ENCODE measurements at regions not wholly inside any gene's neighbourhood (a gene's known extent, or its start where the extent isn't known, plus 50 kb on each side); places are given as distances from the start of the nearest gene placed in this dataset.

- no peak for DNase-seq (ENCODE audit: low read depth in 3 of 3, low spot score in 2 of 3)
Measured at GRCh38 chr7:106797937-106798336, 67.1 kb upstream of the PIK3CG start.

- no peak for DNase-seq (ENCODE audit: low read depth in 3 of 3, low spot score in 2 of 3)
Measured at GRCh38 chr7:106802589-106802988, 62.5 kb upstream of the PIK3CG start.

GRCh38 chr7:106806556-106806955 is 58.5 kb upstream of the PIK3CG start:
- no peak for DNase-seq (ENCODE audit: low read depth in 3 of 3, low spot score in 2 of 3)

GRCh38 chr7:106807474-106807873 is 57.6 kb upstream of the PIK3CG start:
- no peak for DNase-seq (ENCODE audit: low read depth in 3 of 3, low spot score in 2 of 3)

- DNase-seq (ENCODE audit: low read depth in 3 of 3, low spot score in 2 of 3), result no peak
Measured at GRCh38 chr7:106808967-106809635, 56.0 kb upstream of the PIK3CG start.

- no peak for DNase-seq (ENCODE audit: low read depth in 3 of 3, low spot score in 2 of 3)
Measured at GRCh38 chr7:106811472-106811871, 53.6 kb upstream of the PIK3CG start.

- no peak for DNase-seq (ENCODE audit: low read depth in 3 of 3, low spot score in 2 of 3)
Measured at GRCh38 chr7:106812027-106812643, 52.9 kb upstream of the PIK3CG start.

- DNase-seq (ENCODE audit: low read depth in 3 of 3, low spot score in 2 of 3), result no peak
Measured at GRCh38 chr7:106813705-106814305, 51.3 kb upstream of the PIK3CG start.

- DNase-seq (ENCODE audit: low read depth in 3 of 3, low spot score in 2 of 3), result no peak
Measured at GRCh38 chr7:106814887-106815286, 50.2 kb upstream of the PIK3CG start.

Data from right renal cortex interstitium (tissue), 3 donors.